Esophagus squamous epithelium (tissue), 4 donors: ENCODE measurements at regions not wholly inside any gene's neighbourhood (a gene's known extent, or its start where the extent isn't known, plus 50 kb on each side); places are given as distances from the start of the nearest gene placed in this dataset.

Source experiments
- POLR2A ChIP-seq, 4 donors: fragments of 450-650 bp; IDR thresholded peaks; one replicate each; pipeline ENCODE4 v1.6.1; 2017; ENCODE audit warnings: antibody characterized with exemption in 4 of 4, mild to moderate bottlenecking in 4 of 4, moderate library complexity in 3 of 4
- TF ChIP-seq, protein P1 (sequence below), 6 experiments: fragments of 450-650 bp in 4 of 6; fragments of 200-600 bp in 2 of 6; sonication (generic) in 2 of 6; IDR thresholded peaks; one replicate each; pipeline ENCODE4 v1.5.1; 2016 to 2019; ENCODE audit warnings: antibody characterized with exemption in 6 of 6, mild to moderate bottlenecking in 4 of 6, moderate library complexity in 4 of 6

DNA sequence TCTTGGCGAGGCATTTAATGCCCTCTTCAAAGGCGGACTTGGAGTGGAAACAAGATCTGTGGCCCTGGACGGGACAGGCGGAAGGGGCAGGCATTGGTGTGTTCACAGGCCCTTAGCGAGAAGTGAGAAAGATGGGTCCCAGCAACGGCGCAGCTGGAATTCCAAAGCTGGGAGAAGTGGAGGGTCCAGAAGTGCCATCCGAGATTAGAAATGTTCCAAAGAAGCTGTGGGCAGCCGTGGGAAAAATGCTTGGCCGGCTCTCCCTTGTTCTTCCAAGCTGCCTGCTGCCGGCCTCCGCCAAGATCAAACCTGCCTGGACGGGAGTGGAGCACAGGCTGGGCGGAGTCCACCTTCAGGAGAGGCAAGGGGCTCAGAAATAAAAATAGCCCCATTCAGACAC, 69.4 kb upstream of the ACTRT2 start:
- no peak for TF ChIP-seq POLR2A (IDR thresholded peaks at IDR 0.05)
- TF ChIP-seq, protein P1, sequence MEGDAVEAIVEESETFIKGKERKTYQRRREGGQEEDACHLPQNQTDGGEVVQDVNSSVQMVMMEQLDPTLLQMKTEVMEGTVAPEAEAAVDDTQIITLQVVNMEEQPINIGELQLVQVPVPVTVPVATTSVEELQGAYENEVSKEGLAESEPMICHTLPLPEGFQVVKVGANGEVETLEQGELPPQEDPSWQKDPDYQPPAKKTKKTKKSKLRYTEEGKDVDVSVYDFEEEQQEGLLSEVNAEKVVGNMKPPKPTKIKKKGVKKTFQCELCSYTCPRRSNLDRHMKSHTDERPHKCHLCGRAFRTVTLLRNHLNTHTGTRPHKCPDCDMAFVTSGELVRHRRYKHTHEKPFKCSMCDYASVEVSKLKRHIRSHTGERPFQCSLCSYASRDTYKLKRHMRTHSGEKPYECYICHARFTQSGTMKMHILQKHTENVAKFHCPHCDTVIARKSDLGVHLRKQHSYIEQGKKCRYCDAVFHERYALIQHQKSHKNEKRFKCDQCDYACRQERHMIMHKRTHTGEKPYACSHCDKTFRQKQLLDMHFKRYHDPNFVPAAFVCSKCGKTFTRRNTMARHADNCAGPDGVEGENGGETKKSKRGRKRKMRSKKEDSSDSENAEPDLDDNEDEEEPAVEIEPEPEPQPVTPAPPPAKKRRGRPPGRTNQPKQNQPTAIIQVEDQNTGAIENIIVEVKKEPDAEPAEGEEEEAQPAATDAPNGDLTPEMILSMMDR (IDR thresholded peaks at IDR 0.05) = no peak
